ENCODE measurements at regions not wholly inside any gene's neighbourhood (a gene's known extent, or its start where the extent isn't known, plus 50 kb on each side); places are given as distances from the start of the nearest gene placed in this dataset.
A peak's percentile ranks its signal among the peaks of the same experiment; 100 is the strongest.

DNA sequence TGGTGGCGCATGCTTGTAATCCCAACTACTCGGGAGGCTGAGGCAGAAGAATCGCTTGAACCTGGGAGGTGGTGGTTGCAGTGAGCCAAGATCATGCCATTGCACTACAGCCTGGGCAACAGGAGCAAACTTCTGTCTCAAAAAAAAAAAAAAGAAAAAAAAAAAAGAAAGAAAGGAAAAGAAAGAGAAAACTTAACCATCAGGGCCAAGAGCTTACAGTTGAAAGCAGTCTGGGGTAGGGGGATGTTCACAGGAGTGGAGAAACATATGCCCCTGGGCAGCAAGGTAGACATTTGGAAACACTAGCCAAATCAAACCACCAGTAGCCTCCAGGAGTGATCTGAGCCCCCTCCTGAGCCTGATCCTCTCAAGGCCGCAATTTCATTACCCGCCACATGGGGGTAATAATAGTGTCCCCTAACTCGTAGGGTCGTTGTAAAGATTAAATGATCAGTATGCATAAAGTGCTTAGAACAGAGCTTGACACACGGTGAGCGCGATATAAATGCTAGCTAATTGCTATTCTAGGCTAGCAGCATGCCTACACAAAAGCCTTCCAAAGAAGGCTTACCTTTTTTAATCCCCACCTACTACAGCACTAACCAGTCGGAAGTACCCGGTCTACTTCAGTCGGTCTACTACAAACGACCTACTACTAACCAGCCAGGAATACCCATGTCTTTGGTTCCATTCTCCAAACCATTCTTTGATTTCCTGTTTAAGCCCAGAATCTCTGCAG is 274.3 kb upstream of the NEBL start:
- TF ChIP-seq ZFX (IDR thresholded peaks at IDR 0.05; ENCODE audit: borderline replicate concordance): no peak
- TF ChIP-seq, protein P1, sequence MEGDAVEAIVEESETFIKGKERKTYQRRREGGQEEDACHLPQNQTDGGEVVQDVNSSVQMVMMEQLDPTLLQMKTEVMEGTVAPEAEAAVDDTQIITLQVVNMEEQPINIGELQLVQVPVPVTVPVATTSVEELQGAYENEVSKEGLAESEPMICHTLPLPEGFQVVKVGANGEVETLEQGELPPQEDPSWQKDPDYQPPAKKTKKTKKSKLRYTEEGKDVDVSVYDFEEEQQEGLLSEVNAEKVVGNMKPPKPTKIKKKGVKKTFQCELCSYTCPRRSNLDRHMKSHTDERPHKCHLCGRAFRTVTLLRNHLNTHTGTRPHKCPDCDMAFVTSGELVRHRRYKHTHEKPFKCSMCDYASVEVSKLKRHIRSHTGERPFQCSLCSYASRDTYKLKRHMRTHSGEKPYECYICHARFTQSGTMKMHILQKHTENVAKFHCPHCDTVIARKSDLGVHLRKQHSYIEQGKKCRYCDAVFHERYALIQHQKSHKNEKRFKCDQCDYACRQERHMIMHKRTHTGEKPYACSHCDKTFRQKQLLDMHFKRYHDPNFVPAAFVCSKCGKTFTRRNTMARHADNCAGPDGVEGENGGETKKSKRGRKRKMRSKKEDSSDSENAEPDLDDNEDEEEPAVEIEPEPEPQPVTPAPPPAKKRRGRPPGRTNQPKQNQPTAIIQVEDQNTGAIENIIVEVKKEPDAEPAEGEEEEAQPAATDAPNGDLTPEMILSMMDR (IDR thresholded peaks at IDR 0.05): peak; percentile 32
- H3K27ac ChIP-seq: no peak overlapping the region

DNA sequence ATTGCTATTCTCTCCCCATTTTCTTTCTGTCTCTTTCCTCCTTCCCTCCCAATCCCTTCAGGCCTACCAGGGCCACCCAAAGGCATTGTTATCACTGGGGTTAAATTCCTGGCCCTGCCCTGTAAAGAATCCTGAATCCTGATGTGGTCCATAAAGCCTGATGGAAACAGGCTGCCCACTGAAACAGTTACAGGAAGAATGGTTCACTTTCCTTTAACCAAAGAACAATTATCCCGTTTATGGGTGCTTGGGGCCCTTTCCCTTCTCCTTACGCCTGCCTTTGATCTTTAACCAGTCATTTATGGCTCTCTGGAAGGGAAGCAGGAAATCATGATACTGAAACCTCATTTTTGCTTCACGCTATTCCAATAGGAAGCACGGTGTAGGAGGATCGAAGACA is 273.1 kb upstream of the NEBL start:
- TF ChIP-seq, protein P1 (IDR thresholded peaks at IDR 0.05): no peak
- TF ChIP-seq ZFX (IDR thresholded peaks at IDR 0.05; ENCODE audit: borderline replicate concordance): no peak
- H3K27ac ChIP-seq: no peak overlapping the region

DNA sequence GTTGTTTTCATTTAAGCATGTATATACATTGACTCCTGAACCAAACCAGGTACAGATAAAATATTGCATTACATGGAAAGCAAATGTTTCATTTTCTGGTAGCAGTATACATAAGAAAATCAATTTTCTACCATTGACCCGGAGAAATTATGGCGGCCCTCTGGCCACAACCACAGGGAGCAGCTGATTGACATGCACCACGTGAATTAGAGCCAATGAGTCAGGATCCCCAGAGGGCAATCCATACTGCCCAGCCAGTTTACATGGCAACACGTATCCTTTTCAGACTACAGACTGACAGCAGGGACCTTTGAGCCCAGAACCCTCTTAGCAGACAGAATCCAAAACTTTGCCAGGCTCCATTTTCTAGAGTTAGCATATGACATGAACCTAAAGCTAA is 272.2 kb upstream of the NEBL start:
- TF ChIP-seq, protein P1 (IDR thresholded peaks at IDR 0.05): no peak
- TF ChIP-seq ZFX (IDR thresholded peaks at IDR 0.05; ENCODE audit: borderline replicate concordance): no peak
- no peak overlapping the region for H3K27ac ChIP-seq

DNA sequence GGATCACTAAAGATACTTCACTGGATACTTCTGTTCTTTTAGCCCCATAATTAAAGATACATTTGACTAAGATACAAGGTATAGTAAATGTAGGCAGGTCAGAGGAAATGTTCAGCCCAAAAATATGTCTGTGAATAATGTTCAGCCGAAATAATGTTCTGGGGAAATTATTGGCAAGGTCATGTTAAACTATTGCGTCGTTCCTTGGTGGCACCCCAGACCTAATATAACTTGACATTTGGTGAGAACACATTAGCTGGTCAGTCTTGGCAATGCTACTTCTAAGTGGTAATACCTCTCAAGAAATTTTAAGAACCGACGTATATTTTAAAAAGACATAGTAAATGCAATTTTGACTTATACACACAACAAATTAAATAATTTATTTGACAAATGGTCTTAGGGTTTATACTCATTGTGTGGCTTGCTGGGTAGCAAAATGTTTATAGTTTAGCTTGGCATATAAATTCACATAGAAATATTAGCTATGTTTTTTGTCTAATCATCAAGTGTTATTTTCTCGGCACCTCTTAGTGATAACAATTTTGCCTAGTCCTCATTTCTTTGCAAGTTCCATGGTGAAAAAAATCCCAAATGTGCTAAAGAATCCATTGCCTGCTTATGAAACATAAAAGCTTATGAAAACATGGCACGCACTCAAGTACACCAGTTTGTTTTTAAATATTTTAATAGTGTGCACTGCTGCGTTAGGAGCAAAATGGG is 270.3 kb upstream of the NEBL start:
- TF ChIP-seq ZFX (IDR thresholded peaks at IDR 0.05; ENCODE audit: borderline replicate concordance): no peak
- TF ChIP-seq, protein P1 (IDR thresholded peaks at IDR 0.05): no peak
- H3K27ac ChIP-seq: peak overlapping the region; percentile 40

GRCh38 chr10:21166557-21167287 is 269.6 kb upstream of the NEBL start:
- TF ChIP-seq, protein P1 (IDR thresholded peaks at IDR 0.05): no peak
- TF ChIP-seq ZFX (IDR thresholded peaks at IDR 0.05; ENCODE audit: borderline replicate concordance): no peak
- H3K27ac ChIP-seq: peak overlapping the region; percentile 40

- TF ChIP-seq ZFX (IDR thresholded peaks at IDR 0.05; ENCODE audit: borderline replicate concordance): no peak
- TF ChIP-seq, protein P1 (IDR thresholded peaks at IDR 0.05): no peak
Observed at GRCh38 chr10:21165489-21165888, 268.4 kb upstream of the NEBL start.

More at GRCh38 chr10:21165489-21165888, 268.4 kb upstream of the NEBL start:
- H3K27ac ChIP-seq: no peak overlapping the region
